GM19468 (cell line): ENCODE measurements at regions not wholly inside any gene's neighbourhood (a gene's known extent, or its start where the extent isn't known, plus 50 kb on each side); places are given as distances from the start of the nearest gene placed in this dataset.

Source experiments
- ATAC-seq: cut with Tn5 transposase; IDR thresholded peaks from one replicate; pipeline ENCODE4 v1.9.1; 2021; ENCODE audit warnings: mild to moderate bottlenecking, moderate library complexity, moderate number of reproducible peaks; ENCODE audit not compliant: unreplicated experiment; ENCODE audit errors: extremely low read depth

DNA sequence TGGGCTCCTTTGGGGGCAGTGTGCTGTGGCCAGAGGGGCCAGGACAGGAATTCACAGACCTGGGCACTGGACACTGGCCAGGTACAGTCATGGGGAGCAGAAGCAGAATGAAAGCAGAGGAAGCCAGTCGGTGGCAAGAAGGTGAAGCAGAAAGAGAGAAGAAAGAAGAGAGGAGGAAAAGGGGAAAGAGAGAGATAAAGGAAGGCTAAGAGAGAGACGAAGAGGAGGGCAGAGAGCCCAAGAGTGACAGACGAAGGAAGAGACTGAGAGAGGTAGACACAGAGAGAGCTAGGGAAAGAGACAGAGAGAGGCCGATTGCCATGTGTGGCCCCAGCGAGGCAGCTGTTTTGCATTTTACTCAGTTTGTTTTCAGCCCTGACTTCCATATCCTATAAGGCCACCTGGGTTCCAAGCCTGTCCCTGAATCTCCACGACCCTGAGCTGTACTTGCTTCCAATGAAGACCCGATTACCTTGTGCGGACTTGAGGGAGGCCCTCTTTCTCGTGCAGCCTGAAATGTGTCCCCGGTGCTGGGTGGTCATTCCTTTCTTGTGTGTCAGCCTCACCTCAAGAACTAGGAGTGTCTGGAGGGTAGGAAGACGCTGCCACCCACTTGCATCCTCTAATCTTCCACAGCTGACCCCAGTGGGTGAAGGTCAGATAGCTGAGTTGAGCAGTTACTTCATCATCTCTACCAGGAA, 73.9 kb downstream of the LSM3 start:
- no peak for ATAC-seq

DNA sequence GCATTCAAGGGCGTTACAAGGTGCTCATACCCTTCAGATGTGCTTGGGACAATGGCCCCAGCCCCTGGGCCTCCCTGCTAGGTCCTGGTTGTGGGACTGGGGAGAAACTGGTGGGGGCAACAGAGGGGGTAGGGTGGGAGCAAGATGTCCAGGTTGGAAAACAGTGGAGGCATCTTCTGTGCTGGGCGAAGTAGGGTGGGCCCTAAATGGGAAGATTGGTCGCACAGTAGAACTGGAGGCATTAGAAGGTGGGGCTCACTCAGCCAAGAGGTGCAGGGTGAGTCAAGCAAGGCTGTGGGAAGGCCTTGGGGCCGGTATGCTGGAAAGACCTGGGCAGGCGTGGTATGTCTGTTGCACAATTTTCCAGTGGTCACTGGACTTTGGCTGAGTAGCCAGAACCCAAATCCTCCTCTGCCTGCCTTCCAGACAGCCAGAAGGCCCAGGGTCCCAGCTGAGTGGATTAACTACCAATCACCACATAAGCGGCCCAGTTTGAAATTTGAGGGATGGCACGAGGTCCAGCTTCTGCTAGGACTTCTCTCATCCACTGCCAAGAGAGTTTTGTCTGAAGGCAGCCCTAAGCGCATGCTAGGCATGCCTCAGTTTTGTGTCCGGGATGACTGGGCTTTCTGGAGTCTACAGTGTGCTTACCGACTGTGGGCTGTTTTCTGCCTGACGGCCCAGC, 74.5 kb downstream of the LSM3 start:
- ATAC-seq, result no peak

DNA sequence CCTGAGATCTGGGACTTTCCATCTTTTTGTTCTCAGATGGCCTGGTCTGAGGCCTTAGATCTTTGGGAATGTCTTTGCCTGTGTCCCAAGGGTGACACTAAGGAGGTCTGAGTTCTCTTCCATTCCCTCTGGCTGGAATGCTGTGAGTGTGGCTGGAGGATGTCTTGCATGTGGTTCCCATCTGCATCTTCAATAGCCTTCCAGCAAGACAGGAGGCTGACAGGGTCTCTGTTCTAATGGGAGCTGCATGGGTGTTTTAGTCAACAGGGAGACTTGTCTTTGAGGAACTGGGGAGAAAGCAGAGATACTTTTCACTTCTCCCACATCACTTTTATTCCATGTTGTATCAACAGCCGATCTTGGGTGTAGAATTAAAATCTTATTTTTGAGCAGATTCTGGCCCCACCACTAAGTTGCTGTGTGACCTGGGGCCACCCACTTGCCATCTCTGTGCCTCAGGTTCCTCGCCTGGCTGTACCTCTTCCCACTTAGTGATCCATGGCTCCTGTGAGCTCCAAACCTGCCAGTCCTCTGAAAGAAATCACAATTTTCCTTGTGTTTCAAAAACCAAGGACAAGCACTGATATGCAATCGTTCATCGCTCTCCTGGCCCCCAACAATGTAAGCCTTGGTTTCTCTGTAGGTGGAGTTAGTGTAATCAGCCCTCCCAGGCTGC, 75.2 kb downstream of the LSM3 start:
- ATAC-seq, result no peak

DNA sequence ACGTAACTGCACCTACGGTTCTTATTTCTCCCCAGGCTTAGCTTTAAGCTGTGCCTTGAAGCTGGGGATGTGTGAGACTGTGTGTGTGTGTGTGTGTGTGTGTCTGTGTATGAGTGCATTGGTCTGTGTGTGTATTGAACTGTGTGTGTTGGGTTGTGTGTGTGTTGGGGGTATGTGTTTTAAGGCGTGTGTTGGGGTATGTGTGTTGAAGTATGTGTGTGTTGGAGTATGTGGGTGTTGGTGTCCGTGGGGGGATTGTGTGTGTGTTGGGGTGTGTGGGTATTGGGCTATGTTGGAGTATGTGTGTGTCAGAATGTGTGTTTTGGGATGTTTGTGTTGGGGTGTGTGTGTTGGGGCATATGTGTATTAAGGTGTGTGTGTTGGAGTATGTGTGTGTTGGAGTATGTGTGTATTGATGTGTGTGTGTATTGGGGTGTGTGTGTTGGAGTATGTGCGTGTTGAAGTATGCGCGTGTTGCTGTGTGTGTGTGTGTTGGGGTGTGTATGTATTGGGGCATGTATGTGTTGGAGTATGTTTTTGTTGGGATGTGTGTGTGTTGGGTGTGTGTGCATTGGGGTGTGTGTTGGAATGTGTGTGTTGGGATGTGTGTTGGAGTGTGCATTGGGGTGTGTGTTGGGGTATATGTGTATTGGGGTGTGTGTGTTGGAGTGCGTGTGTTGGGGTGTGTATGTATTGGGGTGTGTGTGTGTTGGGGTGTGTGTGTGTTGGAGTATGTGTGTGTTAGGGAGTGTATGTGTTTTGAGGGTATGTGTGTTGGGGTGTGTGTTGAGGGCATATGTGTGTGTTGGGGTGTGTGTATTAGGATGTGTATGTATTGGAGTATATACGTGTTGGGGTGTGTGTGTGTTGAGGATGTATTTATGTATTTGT, 76.4 kb downstream of the LSM3 start:
- no peak for ATAC-seq

DNA sequence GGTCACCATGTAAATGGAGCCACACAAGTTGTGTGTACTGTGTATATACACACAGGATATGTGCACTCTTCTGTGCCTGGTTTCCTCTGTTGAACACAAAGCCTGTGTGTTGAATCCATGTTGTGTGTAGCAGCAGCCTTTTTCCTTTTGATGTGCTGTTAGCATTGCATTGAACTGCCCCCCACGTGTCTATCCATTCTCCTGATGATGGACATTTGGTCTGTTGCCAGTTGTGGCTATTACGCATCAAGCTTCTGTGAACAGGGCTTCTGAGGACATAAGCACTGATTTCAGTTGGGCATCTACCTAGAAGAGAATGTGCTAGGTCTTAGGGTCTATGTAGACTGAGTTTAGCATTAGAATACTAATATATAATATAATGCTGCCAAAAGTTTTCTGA, 77.4 kb downstream of the LSM3 start:
- no peak for ATAC-seq

DNA sequence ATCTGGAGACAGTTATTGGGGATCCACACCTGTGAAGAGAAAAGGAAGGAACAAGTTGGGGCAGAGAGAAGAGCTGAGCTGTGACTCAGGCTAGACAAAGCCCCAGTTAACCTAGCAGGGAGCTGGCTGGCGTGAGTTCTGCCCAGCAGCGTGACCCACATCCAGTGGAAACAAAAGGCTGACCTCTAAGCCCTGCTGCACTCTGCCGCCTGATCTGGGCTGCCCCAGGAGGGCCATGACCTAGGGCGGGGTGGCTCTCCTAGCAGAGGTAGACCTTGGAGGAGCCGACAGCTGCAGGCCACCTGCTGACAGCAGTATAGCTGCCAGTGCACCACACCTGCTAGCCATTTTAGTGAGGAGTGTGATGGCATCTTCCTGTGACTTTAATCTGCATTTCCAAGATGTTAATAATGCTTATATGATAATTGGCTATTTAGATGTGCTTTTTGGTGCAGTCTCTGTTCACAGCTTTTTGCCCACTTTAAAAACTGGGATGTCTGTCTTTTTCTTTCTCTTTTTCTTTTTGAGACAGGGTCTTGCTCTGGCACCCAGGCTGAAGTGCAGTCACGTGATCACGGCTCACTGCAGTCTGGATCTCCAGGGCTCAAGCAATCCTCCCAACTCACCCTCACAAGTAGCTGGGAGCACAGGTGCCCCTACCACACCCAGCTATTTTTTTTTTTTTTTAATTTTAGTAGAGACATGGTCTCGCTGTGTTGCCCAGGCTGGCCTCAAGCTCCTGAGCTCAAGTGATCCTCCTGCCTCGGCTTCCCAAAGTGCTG, 78.1 kb downstream of the LSM3 start:
- no peak for ATAC-seq

DNA sequence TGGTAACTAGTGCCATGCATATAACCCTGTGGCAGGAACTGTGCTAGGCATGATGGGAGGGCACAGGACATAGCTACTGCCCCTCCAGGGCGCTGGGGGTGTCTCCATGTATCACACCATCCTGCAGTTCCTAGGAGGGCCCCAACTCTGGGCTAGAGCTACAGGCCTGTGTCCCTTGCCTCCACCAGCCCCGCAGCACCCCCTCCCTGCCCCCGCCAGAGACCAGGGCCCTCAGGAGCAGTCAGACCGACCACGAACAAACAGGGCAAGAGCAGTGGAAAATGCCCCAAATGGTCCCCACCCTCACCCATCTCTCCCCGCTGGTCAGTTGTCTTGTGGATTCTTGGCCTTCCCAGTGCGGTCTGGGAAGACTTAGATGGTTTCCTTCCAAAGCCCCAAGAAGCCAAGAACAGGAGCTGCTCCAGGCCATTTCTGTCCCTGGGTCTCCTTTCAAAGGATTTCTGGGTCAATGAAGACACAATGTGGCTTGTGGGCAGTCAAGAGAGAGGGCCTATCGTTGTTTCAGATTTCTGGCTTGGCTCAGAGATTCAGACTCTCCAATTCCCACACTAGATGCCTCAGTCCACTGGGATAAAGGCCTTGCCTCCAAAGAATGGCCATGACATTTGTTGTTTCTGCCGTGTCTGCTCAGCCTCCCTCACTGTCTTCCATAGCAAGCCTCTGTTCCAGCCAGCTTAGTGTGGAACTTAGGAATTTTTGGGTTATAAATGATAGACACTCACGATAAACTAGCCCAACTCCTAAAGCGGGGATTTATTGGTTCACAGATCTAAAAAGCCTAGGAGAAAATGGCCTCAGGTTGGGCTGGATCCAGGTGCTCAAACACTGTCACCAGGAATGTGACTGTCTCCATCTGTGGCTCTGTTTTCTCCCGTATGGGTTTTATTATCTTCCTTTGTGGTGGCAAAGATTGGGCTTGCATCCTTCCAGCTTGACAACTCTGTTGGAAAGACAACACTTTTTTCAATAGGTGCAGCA, 80.6 kb downstream of the LSM3 start:
- ATAC-seq, result no peak

DNA sequence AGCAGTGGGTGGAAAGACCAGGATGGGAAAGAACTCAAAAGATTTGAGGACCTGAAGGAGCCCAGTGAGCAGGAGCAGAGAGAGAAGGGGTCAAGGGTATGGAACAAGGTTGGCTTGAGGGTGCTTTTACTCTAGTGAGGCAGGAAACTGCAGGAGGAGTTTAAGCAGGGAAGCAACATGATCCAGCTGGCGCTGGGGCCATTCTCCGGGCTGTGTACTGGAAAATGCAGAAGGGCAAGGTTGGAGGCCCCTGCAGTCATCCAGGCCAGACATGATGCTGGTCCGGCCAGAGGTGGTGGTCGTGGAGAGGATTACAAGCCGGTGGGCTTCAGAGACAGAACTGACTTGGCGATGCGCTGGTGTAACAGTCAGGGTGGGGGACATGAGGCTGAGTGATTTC, 81.8 kb downstream of the LSM3 start:
- no peak for ATAC-seq

DNA sequence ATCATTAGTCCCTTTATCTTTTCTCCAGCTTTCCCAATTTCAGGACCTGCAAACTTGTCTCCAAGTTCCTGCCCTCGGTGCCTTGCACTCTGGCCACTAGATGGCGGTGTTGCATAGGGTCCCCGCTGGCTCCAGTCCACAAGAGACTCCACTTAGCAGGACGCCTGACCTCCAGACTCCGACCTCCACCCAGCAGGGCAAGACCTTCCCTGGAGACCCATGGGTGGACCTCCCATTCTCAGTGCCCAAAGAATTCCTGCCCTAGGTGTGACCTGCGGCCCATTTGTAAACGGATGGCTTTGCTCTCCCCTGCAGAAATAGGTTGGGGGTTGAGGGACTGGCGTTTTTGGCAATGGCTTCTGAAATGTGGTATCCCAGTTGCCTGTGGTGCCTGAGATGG, 82.6 kb downstream of the LSM3 start:
- no peak for ATAC-seq

DNA sequence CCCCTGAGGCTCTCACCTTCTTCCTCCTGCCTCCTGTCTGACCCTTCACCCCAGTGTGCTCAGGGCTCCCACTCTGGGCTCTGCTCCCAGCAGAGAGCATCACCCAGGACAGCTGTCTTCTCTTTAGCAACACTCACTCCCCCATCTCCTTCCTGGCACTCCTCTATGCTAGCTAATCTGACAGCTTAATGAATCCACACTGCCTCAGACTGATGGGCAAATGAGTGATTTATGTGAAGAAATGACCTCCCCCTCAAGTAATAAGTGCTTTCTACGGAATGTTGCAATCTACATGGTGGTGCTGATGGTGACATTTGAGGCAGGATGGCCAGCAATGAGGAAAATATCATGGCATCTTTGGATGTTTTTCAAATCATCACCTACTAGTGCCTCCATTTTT, 83.6 kb downstream of the LSM3 start:
- no peak for ATAC-seq

DNA sequence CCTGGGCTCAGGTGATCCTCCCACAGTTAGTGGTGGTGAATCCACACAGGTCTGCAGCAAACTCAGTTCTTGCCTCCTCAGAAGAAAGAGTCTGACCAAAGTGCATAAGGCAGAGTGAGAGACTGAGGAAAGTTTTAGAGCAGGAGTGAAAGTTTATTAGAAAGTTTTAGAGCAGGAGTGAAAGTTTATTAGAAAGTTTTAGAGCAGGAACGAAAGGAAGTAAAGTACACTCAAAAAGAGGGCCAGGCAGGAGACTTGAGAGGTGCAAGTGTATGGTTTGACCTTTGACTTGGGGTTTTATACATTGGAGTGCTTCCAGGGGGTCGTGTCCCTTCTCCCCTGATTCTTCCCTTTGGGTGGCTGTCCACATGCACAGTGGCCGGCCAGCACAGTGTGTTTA, 84.2 kb downstream of the LSM3 start:
- ATAC-seq, result no peak

DNA sequence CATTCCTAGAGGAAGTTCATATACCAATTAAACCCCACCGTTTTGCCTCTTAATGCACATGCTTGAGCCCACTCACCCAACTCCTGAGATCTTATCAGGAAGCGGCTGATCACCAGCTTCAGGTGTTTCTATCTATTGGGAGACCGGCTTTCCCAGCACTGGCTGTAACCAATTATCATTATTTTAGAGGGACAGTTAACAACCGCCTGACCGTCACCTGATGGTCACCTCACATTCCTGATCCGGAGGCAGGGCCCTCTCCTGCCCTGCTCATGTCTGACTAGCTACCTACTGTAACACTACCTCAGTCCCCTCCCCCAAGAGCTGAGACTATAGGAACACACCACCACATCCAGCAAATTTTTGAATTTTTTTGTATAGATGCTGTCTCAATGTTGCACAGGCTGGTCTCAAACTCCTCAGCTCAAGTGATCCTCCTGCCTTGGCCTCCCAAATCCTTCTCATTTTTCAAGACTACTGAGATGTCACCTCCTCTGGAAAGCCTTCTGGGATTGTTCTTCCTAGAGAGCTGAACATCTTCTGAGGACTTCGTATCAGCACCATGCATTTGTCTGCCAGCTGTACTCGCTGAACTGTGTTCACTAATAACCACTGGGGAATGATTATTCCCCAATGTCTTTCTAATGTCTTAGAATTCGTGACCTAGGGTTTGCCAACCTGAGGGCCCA, 84.8 kb downstream of the LSM3 start:
- ATAC-seq, result no peak

DNA sequence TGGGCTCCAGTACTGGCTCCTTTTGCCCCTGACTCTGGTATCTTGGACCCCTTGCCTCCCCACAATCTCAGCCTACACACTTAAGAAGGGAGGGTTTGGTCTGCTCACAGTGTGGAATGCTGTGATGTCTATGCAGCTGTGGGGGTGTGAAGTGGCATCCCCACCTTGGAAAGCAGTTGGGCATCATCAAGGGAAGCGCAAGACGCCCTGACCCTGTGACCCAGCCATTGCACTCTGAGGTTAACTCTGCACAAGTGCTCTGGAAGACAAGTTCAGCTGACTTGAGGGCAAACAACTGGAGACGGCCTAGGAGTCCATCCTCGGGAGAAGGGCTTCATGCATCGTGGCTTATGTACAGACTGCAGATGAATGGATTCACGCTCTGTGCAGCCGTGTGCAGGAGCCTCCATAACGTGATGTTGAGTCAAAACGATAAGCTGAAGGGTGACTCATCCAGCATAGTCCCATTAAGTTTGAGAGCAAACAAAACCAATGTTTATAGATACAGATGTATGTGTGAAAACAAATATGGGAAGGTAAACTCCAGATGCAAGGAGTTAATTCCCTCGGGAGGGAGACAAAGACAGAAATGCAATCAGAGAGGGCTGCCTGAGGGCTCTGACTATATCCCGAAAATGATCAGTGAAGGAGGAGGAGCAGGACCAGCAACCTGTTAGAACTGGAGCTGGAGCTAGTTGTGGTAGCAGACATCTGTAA, 86.8 kb downstream of the LSM3 start:
- ATAC-seq, result no peak

DNA sequence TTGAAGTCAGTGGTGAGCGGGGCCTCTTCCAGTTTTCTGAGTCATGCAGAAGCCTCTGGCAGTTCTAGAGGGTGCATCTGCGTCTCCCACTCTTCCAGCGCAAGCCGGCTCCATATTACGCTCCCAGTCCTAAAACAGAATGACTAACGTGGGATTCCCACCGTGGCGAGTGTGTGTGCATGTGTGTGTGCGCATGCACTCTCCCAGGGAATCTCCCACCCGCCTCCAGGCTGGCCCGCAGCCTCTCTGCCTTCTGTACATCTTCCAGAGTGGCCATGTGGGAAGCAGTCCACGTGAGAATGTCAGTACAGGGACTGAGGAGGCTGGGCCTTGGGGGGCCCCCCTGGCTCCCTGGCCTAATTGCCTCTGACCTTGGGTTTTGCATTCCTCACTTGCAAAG, 87.7 kb downstream of the LSM3 start:
- no peak for ATAC-seq

DNA sequence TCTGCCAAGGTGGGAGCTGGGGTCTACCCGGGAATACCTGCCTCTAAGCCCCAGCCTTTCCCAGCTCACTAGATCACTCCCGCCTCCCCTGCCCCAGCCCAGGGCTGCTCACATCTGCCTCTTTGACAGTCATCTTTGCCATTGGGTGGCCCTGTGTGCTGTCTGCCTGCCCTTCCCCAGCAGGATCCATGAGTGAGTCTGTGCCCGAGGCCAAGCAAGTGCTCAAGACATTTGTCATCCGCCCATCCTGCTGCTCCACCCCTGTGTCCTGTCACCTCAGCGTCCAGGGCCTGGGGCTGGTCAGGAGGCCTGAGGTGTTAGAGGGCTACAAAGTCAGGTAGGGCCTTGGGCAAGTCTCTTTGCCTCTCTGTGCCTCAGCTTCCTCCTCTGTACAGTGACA, 89.4 kb downstream of the LSM3 start:
- ATAC-seq, result no peak

DNA sequence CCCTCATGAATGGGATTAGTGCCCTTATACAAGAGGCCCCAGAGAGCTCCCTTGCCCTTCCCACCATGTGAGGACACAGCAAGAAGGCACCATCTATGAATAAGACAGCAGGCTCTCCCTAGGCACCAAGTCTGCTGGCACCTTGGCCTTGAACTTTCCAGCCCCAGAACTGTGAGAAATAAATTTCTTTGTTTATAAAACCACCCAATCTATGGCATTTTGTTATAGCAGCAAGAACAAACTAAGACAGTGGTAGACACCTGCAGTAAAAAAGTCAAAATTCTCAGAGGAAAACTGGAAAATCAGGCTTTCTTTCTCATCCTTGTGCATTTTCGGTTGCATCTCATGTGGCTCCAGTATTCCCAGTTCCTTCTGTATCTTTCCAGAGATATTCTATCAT, 90.3 kb downstream of the LSM3 start:
- no peak for ATAC-seq
